A673 (cell line): ENCODE measurements at regions not wholly inside any gene's neighbourhood (a gene's known extent, or its start where the extent isn't known, plus 50 kb on each side); places are given as distances from the start of the nearest gene placed in this dataset.

Experiments used
- CTCF ChIP-seq: fragments of 300-800, 200-600 bp; sonication (generic); conservative IDR thresholded peaks from 2 replicates; pipeline ENCODE4 v1.5.1; 2017; ENCODE audit warnings: low read depth, mild to moderate bottlenecking, antibody characterized with exemption, low read length, moderate library complexity, mixed read lengths
- EZH2 ChIP-seq: fragments of 200-600 bp; sonication (generic); IDR thresholded peaks from 2 replicates; pipeline ENCODE4 v1.6.1; 2017; ENCODE audit warnings: borderline replicate concordance, low read depth, mild to moderate bottlenecking, mixed read lengths, antibody characterized with exemption, low read length; ENCODE audit not compliant: poor library complexity, severe bottlenecking

DNA sequence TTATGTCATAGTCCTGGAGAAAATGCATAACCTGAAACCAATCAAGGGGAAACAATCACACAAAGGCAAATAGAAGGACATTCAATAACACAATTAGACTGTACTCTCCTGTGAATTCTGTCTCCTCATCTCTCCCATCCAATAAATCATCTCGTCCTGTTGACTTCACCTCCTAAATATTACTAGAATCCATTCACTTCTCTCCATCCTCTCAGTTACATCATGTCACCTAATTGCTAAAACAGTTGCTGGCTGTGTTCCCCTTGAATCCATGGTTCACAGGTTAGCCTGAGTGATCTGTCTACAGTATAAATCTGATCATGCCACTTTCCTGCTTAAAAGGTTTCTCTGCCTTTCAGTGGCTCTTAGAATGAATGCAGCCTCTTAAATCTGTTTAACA is 220.2 kb downstream of the TGFB2 start:
- TF ChIP-seq CTCF (no peak), EZH2 (no peak)
